HG03571 (cell line): ENCODE measurements at regions not wholly inside any gene's neighbourhood (a gene's known extent, or its start where the extent isn't known, plus 50 kb on each side); places are given as distances from the start of the nearest gene placed in this dataset.

Experiments used
- ATAC-seq: cut with Tn5 transposase; IDR thresholded peaks from one replicate; pipeline ENCODE4 v1.9.1; 2021; ENCODE audit not compliant: unreplicated experiment

- no peak for ATAC-seq
Measured at GRCh38 chr15:38692789-38693062, 128.1 kb upstream of the RASGRP1 start.

- ATAC-seq, result no peak
Measured at GRCh38 chr15:38695249-38696108, 130.9 kb upstream of the RASGRP1 start.

- ATAC-seq, result peak; percentile 67
Measured at GRCh38 chr15:38696109-38696727, 131.6 kb upstream of the RASGRP1 start.

- no peak for ATAC-seq
Measured at GRCh38 chr15:38696790-38697495, 132.3 kb upstream of the RASGRP1 start.

GRCh38 chr15:38698254-38698653 lies 133.6 kb upstream of the RASGRP1 start:
- ATAC-seq, result no peak

- peak; percentile 63 for ATAC-seq
Measured at GRCh38 chr15:38699633-38700230, 135.1 kb upstream of the RASGRP1 start.

- no peak for ATAC-seq
Measured at GRCh38 chr15:38701149-38701548, 136.5 kb upstream of the RASGRP1 start.

GRCh38 chr15:38702178-38702912 lies 137.7 kb upstream of the RASGRP1 start:
- no peak for ATAC-seq

GRCh38 chr15:38705436-38706219 lies 141.0 kb upstream of the RASGRP1 start:
- no peak for ATAC-seq

- no peak for ATAC-seq
Measured at GRCh38 chr15:38706956-38707355, 142.3 kb upstream of the RASGRP1 start.

GRCh38 chr15:38707802-38708671 lies 143.4 kb upstream of the RASGRP1 start:
- ATAC-seq, result peak; percentile 82

GRCh38 chr15:38708672-38709180 lies 144.1 kb upstream of the RASGRP1 start:
- ATAC-seq, result no peak

GRCh38 chr15:38709196-38709595 lies 144.6 kb upstream of the RASGRP1 start:
- ATAC-seq, result no peak

- ATAC-seq, result no peak
Measured at GRCh38 chr15:38714309-38715072, 149.9 kb upstream of the RASGRP1 start.

- no peak for ATAC-seq
Measured at GRCh38 chr15:38720893-38721567, 156.4 kb upstream of the RASGRP1 start.

- no peak for ATAC-seq
Measured at GRCh38 chr15:38721568-38721945, 156.9 kb upstream of the RASGRP1 start.

GRCh38 chr15:38722236-38722635 lies 157.6 kb upstream of the RASGRP1 start:
- no peak for ATAC-seq

GRCh38 chr15:38724827-38725226 lies 160.2 kb upstream of the RASGRP1 start:
- no peak for ATAC-seq
